ENCODE measurements at regions not wholly inside any gene's neighbourhood (a gene's known extent, or its start where the extent isn't known, plus 50 kb on each side); places are given as distances from the start of the nearest gene placed in this dataset.

DNA sequence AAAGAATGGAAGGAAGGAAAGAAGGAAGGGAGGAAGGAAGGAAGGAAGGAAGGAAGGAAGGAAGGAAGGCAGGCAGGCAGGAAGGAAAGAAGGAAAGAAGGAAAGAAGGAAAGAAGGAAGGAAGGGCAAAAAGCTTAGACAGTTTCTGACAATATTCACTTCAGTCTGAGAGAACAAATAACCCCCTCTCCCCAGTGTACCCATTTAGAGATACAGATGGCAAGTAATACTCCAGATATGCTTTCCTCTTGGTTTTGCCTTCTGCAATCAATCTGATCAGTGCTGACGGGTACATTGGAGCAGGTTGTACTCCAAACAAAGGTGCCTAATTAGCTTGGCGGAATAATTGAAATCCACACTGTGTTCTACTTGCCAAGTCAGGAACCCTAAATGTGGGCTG lies 534.6 kb upstream of the TMEFF2 start:
- WGBS = 85% methylated on average over 2 of the region's 2 CpGs
- H3K4me1 ChIP-seq = no peaks in the 10 kb centered on the region
- H3K27ac ChIP-seq = no peak overlapping the region
- no peaks in the 10 kb centered on the region for H3K36me3 ChIP-seq
- no peaks in the 10 kb centered on the region for H3K9me3 ChIP-seq
- no peaks in the 10 kb centered on the region for H3K27me3 ChIP-seq
- no peak for DNase-seq (ENCODE audit: low spot score in 2 of 2)
- TF ChIP-seq POLR2AphosphoS5 (IDR thresholded peaks at IDR 0.05) (no peak), POLR2A (IDR thresholded peaks at IDR 0.05) (no peak), EP300 (IDR thresholded peaks at IDR 0.05) (no peak)
- TF ChIP-seq, protein P1, sequence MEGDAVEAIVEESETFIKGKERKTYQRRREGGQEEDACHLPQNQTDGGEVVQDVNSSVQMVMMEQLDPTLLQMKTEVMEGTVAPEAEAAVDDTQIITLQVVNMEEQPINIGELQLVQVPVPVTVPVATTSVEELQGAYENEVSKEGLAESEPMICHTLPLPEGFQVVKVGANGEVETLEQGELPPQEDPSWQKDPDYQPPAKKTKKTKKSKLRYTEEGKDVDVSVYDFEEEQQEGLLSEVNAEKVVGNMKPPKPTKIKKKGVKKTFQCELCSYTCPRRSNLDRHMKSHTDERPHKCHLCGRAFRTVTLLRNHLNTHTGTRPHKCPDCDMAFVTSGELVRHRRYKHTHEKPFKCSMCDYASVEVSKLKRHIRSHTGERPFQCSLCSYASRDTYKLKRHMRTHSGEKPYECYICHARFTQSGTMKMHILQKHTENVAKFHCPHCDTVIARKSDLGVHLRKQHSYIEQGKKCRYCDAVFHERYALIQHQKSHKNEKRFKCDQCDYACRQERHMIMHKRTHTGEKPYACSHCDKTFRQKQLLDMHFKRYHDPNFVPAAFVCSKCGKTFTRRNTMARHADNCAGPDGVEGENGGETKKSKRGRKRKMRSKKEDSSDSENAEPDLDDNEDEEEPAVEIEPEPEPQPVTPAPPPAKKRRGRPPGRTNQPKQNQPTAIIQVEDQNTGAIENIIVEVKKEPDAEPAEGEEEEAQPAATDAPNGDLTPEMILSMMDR (IDR thresholded peaks at IDR 0.05) = no peak
- no peak overlapping the region for H3K4me3 ChIP-seq

DNA sequence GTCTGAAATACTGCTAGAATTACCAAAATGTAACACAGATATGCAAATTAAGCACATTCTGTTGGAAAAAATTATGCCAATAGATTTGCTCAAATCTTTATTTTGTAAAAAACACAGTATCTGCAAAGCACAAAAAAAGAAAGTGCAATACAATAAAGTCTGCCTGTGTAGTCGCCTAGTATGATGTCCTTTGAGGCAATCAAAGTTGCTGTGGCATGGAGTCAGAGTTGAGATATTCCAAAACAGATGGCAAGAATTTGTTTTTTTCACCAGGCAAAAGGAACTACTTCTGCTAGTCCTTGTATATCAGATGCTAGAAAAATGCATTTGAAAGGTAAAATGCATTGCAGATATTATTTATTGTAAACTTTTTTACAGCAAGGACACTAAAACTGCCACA lies 531.3 kb upstream of the TMEFF2 start:
- 69% methylated on average over 1 of the region's 1 CpG for WGBS
- Histone ChIP-seq H3K4me3 (no peak overlapping the region), H3K36me3 (no peaks in the 10 kb centered on the region), H3K9me3 (no peaks in the 10 kb centered on the region), H3K27ac (no peak overlapping the region), H3K4me1 (no peaks in the 10 kb centered on the region), H3K27me3 (no peaks in the 10 kb centered on the region)
- no peak for DNase-seq (ENCODE audit: low spot score in 2 of 2)
- no peak for TF ChIP-seq POLR2AphosphoS5 (IDR thresholded peaks at IDR 0.05)
- no peak for TF ChIP-seq EP300 (IDR thresholded peaks at IDR 0.05)
- no peak for TF ChIP-seq POLR2A (IDR thresholded peaks at IDR 0.05)
- TF ChIP-seq, protein P1 (IDR thresholded peaks at IDR 0.05) = no peak

DNA sequence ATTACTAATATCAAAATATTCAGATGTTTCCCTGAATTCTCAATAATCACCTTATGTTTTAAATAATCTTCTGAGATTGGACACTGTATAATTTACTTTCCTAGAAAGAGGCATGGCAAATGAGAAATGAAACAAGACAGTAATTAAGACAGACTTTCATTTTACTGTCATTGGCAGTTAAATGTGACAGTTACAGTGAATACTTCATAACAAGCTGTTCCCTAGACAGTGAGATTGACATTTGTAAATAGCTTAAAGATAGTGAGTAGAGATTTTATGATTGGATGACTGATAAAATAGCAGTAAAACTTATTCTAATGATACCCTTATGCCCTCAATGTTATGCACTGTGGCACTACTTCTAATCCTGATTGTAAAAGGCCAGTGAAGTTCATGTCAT lies 524.9 kb upstream of the TMEFF2 start:
- H3K27ac ChIP-seq = no peak overlapping the region
- DNase-seq (ENCODE audit: low spot score in 2 of 2) = no peak
- H3K27me3 ChIP-seq = no peaks in the 10 kb centered on the region
- no peaks in the 10 kb centered on the region for H3K36me3 ChIP-seq
- H3K4me1 ChIP-seq = no peaks in the 10 kb centered on the region
- H3K4me3 ChIP-seq = no peak overlapping the region
- no peaks in the 10 kb centered on the region for H3K9me3 ChIP-seq
- TF ChIP-seq, protein P1 (IDR thresholded peaks at IDR 0.05) = no peak
- TF ChIP-seq EP300 (IDR thresholded peaks at IDR 0.05) (no peak), POLR2A (IDR thresholded peaks at IDR 0.05) (no peak), POLR2AphosphoS5 (IDR thresholded peaks at IDR 0.05) (no peak)

DNA sequence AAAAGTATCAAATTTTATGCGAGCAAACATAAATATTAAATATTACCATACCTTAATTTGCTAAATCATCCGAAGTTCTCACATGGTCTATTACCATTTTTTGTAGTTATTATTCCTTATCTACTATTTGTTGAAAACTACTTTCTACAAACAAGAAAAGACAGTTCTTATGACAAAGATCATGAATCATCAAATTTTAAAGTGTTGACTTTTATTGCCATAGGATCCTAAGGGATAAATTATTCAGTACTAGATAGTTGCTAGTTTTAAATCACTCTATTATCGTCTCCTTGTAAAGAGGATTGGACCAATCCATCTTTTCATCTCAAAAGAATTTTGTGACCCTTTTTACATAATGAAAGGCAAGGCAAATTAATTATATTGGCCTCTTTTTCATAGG lies 523.6 kb upstream of the TMEFF2 start:
- H3K9me3 ChIP-seq = no peaks in the 10 kb centered on the region
- H3K36me3 ChIP-seq = no peaks in the 10 kb centered on the region
- no peak for DNase-seq (ENCODE audit: low spot score in 2 of 2)
- 78% methylated on average over 3 of the region's 3 CpGs for WGBS
- no peaks in the 10 kb centered on the region for H3K27me3 ChIP-seq
- H3K27ac ChIP-seq = no peak overlapping the region
- TF ChIP-seq, protein P1 (IDR thresholded peaks at IDR 0.05) = no peak
- TF ChIP-seq EP300 (IDR thresholded peaks at IDR 0.05) (no peak), POLR2AphosphoS5 (IDR thresholded peaks at IDR 0.05) (no peak), POLR2A (IDR thresholded peaks at IDR 0.05) (no peak)
- no peaks in the 10 kb centered on the region for H3K4me1 ChIP-seq
- no peak overlapping the region for H3K4me3 ChIP-seq

DNA sequence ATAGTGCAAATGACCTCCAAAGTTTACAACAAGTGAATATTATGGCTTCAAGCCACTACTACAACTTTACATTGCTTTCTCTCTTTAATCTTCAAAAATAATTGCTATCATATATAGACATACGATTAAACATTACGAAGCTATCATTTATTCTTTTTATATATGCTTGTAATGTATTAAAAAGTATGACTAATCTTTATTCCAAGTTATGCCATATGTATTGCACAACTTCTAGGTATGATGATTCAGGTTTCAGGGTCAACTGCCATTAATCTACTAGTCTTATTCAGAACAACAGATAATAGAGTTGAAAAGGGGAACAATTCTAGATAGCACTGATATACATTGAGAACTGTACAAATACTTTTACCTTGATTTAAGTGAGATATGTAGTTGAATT lies 506.2 kb upstream of the TMEFF2 start:
- no peaks in the 10 kb centered on the region for H3K9me3 ChIP-seq
- TF ChIP-seq POLR2AphosphoS5 (IDR thresholded peaks at IDR 0.05) (no peak), POLR2A (IDR thresholded peaks at IDR 0.05) (no peak), EP300 (IDR thresholded peaks at IDR 0.05) (no peak)
- TF ChIP-seq, protein P1 (IDR thresholded peaks at IDR 0.05) = no peak
- DNase-seq (ENCODE audit: low spot score in 2 of 2) = no peak
- H3K4me1 ChIP-seq = no peaks in the 10 kb centered on the region
- no peak overlapping the region for H3K4me3 ChIP-seq
- no peaks in the 10 kb centered on the region for H3K36me3 ChIP-seq
- H3K27ac ChIP-seq = no peak overlapping the region
- WGBS = 50% methylated on average over 2 of the region's 2 CpGs
- H3K27me3 ChIP-seq = no peaks in the 10 kb centered on the region

All from suprapubic skin (tissue), 4 donors.